BLaER1 treated with 17β-estradiol and CSF1 and Interleukin-3, amounts not matched to agents 10 nM and 100 nM (cell line): ENCODE measurements at regions not wholly inside any gene's neighbourhood (a gene's known extent, or its start where the extent isn't known, plus 50 kb on each side); places are given as distances from the start of the nearest gene placed in this dataset.

ENCODE experiments used
- H3K27ac ChIP-seq, 11 experiments: shearing (Covaris generic); formaldehyde crosslinking; 2 replicates each; pipeline ENCODE4 v1.8.1; 2022
- H3K27me3 ChIP-seq, 11 experiments: shearing (Covaris generic); formaldehyde crosslinking; 2 replicates each; pipeline ENCODE4 v1.8.1; 2022
- H3K36me3 ChIP-seq, 11 experiments: shearing (Covaris generic); formaldehyde crosslinking; 2 replicates each; pipeline ENCODE4 v1.8.1; 2022
- H3K4me1 ChIP-seq, 10 experiments: shearing (Covaris generic); formaldehyde crosslinking; 2 replicates each; pipeline ENCODE4 v1.8.1; 2022
- H3K4me2 ChIP-seq, 11 experiments: shearing (Covaris generic); formaldehyde crosslinking; 2 replicates each; pipeline ENCODE4 v1.8.1; 2022
- H3K4me3 ChIP-seq, 10 experiments: shearing (Covaris generic); formaldehyde crosslinking; 2 replicates each; pipeline ENCODE4 v1.8.1; 2022
- H3K9ac ChIP-seq, 11 experiments: shearing (Covaris generic); formaldehyde crosslinking; 2 replicates each; pipeline ENCODE4 v1.8.1; 2022
- H3K9me3 ChIP-seq, 11 experiments: shearing (Covaris generic); formaldehyde crosslinking; replicated peaks in 1 of 11; 2 replicates each; pipeline ENCODE4 v1.8.1; 2022
- H4K20me1 ChIP-seq, 11 experiments: shearing (Covaris generic); formaldehyde crosslinking; 2 replicates each; pipeline ENCODE4 v1.8.1; 2022
- Cebpa-rat ChIP-seq, 11 experiments: shearing (Covaris generic); IDR thresholded peaks; 2 replicates each; pipeline ENCODE4 v1.8.1; 2022

GRCh38 chr4:37760840-37761239 lies 65.6 kb upstream of the PGM2 start:
- H3K4me1 ChIP-seq: peaks cover 9 to 70% (median 27%) of the 10 kb centered on the region in 10 experiments; a peak in 18 of 20 replicates
- no peak for TF ChIP-seq Cebpa-rat (IDR thresholded peaks at IDR 0.05)
- no peaks in the 10 kb centered on the region; a peak in 1 of 22 replicates for H3K36me3 ChIP-seq
- no peak overlapping the region for H3K9ac ChIP-seq
- peak overlapping the region in 5 of 11 experiments; percentile 6 to 96 (median 85); a peak in 7 of 22 replicates for H3K27ac ChIP-seq
- no peaks in the 10 kb centered on the region for H3K27me3 ChIP-seq
- H3K9me3 ChIP-seq: peaks cover 0 to 25% (median 0%) of the 10 kb centered on the region in 11 experiments; a peak in 7 of 22 replicates
- H3K4me3 ChIP-seq: no peak overlapping the region
- peak overlapping the region in 1 of 11 experiments; percentile 13; a peak in 1 of 22 replicates for H3K4me2 ChIP-seq
- no peaks in the 10 kb centered on the region for H4K20me1 ChIP-seq

GRCh38 chr4:37759833-37760232 lies 66.7 kb upstream of the PGM2 start:
- H3K4me3 ChIP-seq: no peak overlapping the region; a peak in 1 of 20 replicates
- H3K9ac ChIP-seq: no peak overlapping the region
- H3K36me3 ChIP-seq: no peaks in the 10 kb centered on the region; a peak in 1 of 22 replicates
- no peaks in the 10 kb centered on the region for H3K27me3 ChIP-seq
- H3K4me1 ChIP-seq: peaks cover 11 to 80% (median 37%) of the 10 kb centered on the region in 10 experiments; a peak in 19 of 20 replicates
- no peaks in the 10 kb centered on the region for H4K20me1 ChIP-seq
- no peak for TF ChIP-seq Cebpa-rat (IDR thresholded peaks at IDR 0.05)
- peak overlapping the region in 3 of 11 experiments; percentile 6 to 77 (median 17); a peak in 4 of 22 replicates for H3K4me2 ChIP-seq
- H3K9me3 ChIP-seq: peaks cover 0 to 25% (median 0%) of the 10 kb centered on the region in 11 experiments; a peak in 7 of 22 replicates
- H3K27ac ChIP-seq: peak overlapping the region in 8 of 11 experiments; percentile 15 to 96 (median 85); a peak in 14 of 22 replicates

- no peaks in the 10 kb centered on the region for H3K27me3 ChIP-seq
- no peaks in the 10 kb centered on the region for H4K20me1 ChIP-seq
- no peak overlapping the region for H3K4me3 ChIP-seq
- peak overlapping the region in 10 of 11 experiments; percentile 3 to 83 (median 68); a peak in 19 of 22 replicates for H3K4me2 ChIP-seq
- H3K4me1 ChIP-seq: peaks cover 23 to 95% (median 53%) of the 10 kb centered on the region in 10 experiments
- no peaks in the 10 kb centered on the region; a peak in 1 of 22 replicates for H3K36me3 ChIP-seq
- TF ChIP-seq Cebpa-rat (IDR thresholded peaks at IDR 0.05): peak in 10 of 11 experiments; percentile 22 to 96 (median 86); a peak in 18 of 22 replicates
- H3K9ac ChIP-seq: peak overlapping the region in 8 of 11 experiments; percentile 31 to 76 (median 66); a peak in 13 of 22 replicates
- H3K9me3 ChIP-seq: peaks cover 0 to 25% (median 0%) of the 10 kb centered on the region in 11 experiments; a peak in 7 of 22 replicates
- H3K27ac ChIP-seq: peak overlapping the region; percentile 38 to 96 (median 85); a peak in 20 of 22 replicates
Observed at GRCh38 chr4:37758226-37758625, 68.3 kb upstream of the PGM2 start.

- Histone ChIP-seq H3K4me3 (no peak overlapping the region), H3K9me3 (peaks cover 0 to 25% (median 0%) of the 10 kb centered on the region in 11 experiments; a peak in 7 of 22 replicates), H3K4me1 (peaks cover 23 to 95% (median 56%) of the 10 kb centered on the region in 10 experiments), H3K4me2 (peak overlapping the region in 10 of 11 experiments; percentile 3 to 83 (median 68); a peak in 19 of 22 replicates), H3K27me3 (no peaks in the 10 kb centered on the region), H3K27ac (peak overlapping the region; percentile 38 to 96 (median 85); a peak in 20 of 22 replicates), H4K20me1 (no peaks in the 10 kb centered on the region), H3K9ac (peak overlapping the region in 8 of 11 experiments; percentile 31 to 76 (median 66); a peak in 14 of 22 replicates), H3K36me3 (no peaks in the 10 kb centered on the region; a peak in 1 of 22 replicates)
- no peak for TF ChIP-seq Cebpa-rat (IDR thresholded peaks at IDR 0.05)
Observed at GRCh38 chr4:37757761-37758160, 68.7 kb upstream of the PGM2 start.

GRCh38 chr4:37757121-37757520 lies 69.4 kb upstream of the PGM2 start:
- H3K9me3 ChIP-seq: peaks cover 0 to 25% (median 0%) of the 10 kb centered on the region in 11 experiments; a peak in 7 of 22 replicates
- H3K4me3 ChIP-seq: 0 out of 20 replicates have a peak overlapping the region, but pooled peaks of 1 of the 10 experiments have one; percentile 3
- peak overlapping the region in 6 of 11 experiments; percentile 53 to 76 (median 70); a peak in 8 of 22 replicates for H3K9ac ChIP-seq
- H3K27ac ChIP-seq: peak overlapping the region in 10 of 11 experiments; percentile 48 to 96 (median 85); a peak in 20 of 22 replicates
- peak overlapping the region in 8 of 11 experiments; percentile 13 to 83 (median 73); a peak in 14 of 22 replicates for H3K4me2 ChIP-seq
- peaks cover 23 to 95% (median 60%) of the 10 kb centered on the region in 10 experiments for H3K4me1 ChIP-seq
- no peaks in the 10 kb centered on the region; a peak in 1 of 22 replicates for H3K36me3 ChIP-seq
- TF ChIP-seq Cebpa-rat (IDR thresholded peaks at IDR 0.05): no peak
- no peaks in the 10 kb centered on the region for H4K20me1 ChIP-seq
- H3K27me3 ChIP-seq: no peaks in the 10 kb centered on the region

- H3K27ac ChIP-seq: peak overlapping the region; percentile 17 to 96 (median 85)
- peak overlapping the region in 10 of 11 experiments; percentile 1 to 77 (median 64); a peak in 17 of 22 replicates for H3K9ac ChIP-seq
- H4K20me1 ChIP-seq: no peaks in the 10 kb centered on the region
- no peak overlapping the region for H3K4me3 ChIP-seq
- peaks cover 0 to 22% (median 0%) of the 10 kb centered on the region in 11 experiments; a peak in 6 of 22 replicates for H3K9me3 ChIP-seq
- peak overlapping the region; percentile 54 to 84 (median 67) for H3K4me2 ChIP-seq
- H3K27me3 ChIP-seq: no peaks in the 10 kb centered on the region
- peaks cover 26 to 98% (median 68%) of the 10 kb centered on the region in 10 experiments for H3K4me1 ChIP-seq
- H3K36me3 ChIP-seq: no peaks in the 10 kb centered on the region; a peak in 1 of 22 replicates
- TF ChIP-seq Cebpa-rat (IDR thresholded peaks at IDR 0.05): peak in 3 of 11 experiments; percentile 52 to 56 (median 53); a peak in 4 of 22 replicates
Observed at GRCh38 chr4:37754410-37755185, 68.4 kb upstream of the RELL1 start.

- peak overlapping the region; percentile 56 to 91 (median 75) for H3K4me2 ChIP-seq
- peaks cover 20 to 34% (median 30%) of the 10 kb centered on the region in 11 experiments for H3K9me3 ChIP-seq
- no peaks in the 10 kb centered on the region for H3K27me3 ChIP-seq
- peak overlapping the region in 1 of 10 experiments; percentile 4; a peak in 1 of 20 replicates for H3K4me3 ChIP-seq
- peaks cover 0 to 4% (median 0%) of the 10 kb centered on the region in 11 experiments; a peak in 2 of 22 replicates for H3K36me3 ChIP-seq
- TF ChIP-seq Cebpa-rat (IDR thresholded peaks at IDR 0.05): no peak
- peaks cover 32 to 67% (median 51%) of the 10 kb centered on the region in 10 experiments for H3K4me1 ChIP-seq
- peak overlapping the region in 9 of 11 experiments; percentile 60 to 83 (median 72); a peak in 16 of 22 replicates for H3K9ac ChIP-seq
- H3K27ac ChIP-seq: peak overlapping the region; percentile 41 to 99 (median 88); a peak in 21 of 22 replicates
- no peaks in the 10 kb centered on the region for H4K20me1 ChIP-seq
Observed at GRCh38 chr4:37749398-37749988, 63.3 kb upstream of the RELL1 start.

- Histone ChIP-seq H3K27me3 (no peaks in the 10 kb centered on the region), H3K4me3 (peak overlapping the region in 1 of 10 experiments; percentile 25; a peak in 4 of 20 replicates), H3K4me1 (peaks cover 23 to 56% (median 41%) of the 10 kb centered on the region in 10 experiments), H3K36me3 (peaks cover 0 to 4% (median 0%) of the 10 kb centered on the region in 11 experiments; a peak in 2 of 22 replicates), H3K4me2 (peak overlapping the region; percentile 56 to 91 (median 75)), H3K9ac (peak overlapping the region; percentile 8 to 83 (median 67); a peak in 19 of 22 replicates), H4K20me1 (no peaks in the 10 kb centered on the region), H3K27ac (peak overlapping the region; percentile 53 to 99 (median 88)), H3K9me3 (peaks cover 20 to 34% (median 30%) of the 10 kb centered on the region in 11 experiments)
- no peak for TF ChIP-seq Cebpa-rat (IDR thresholded peaks at IDR 0.05)
Observed at GRCh38 chr4:37748485-37748884, 62.3 kb upstream of the RELL1 start.
